ENCODE measurements at regions not wholly inside any gene's neighbourhood (a gene's known extent, or its start where the extent isn't known, plus 50 kb on each side); places are given as distances from the start of the nearest gene placed in this dataset.

DNA sequence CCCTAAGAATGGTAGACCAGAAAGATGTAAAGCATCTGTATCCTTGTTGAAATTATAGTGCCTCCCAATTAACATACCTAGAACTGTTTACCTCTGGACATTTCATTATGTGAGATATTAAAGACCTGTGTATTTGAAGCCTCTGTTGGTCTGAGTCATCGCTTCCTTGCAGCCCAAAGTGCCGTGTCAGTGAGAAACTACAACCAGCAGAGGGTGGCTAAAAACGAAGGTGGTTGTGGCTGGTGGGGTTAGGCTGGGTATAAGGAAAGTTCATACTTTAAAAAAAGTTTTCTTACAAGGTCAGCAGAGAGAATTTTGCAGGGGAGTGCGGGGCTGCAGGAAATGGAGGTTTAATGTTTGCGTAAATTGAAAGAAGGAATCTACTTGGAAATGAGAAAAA, 290.7 kb downstream of the TMEM114 start:
- H3K9me3 ChIP-seq, result no peaks in the 10 kb centered on the region
- TF ChIP-seq, protein P1, sequence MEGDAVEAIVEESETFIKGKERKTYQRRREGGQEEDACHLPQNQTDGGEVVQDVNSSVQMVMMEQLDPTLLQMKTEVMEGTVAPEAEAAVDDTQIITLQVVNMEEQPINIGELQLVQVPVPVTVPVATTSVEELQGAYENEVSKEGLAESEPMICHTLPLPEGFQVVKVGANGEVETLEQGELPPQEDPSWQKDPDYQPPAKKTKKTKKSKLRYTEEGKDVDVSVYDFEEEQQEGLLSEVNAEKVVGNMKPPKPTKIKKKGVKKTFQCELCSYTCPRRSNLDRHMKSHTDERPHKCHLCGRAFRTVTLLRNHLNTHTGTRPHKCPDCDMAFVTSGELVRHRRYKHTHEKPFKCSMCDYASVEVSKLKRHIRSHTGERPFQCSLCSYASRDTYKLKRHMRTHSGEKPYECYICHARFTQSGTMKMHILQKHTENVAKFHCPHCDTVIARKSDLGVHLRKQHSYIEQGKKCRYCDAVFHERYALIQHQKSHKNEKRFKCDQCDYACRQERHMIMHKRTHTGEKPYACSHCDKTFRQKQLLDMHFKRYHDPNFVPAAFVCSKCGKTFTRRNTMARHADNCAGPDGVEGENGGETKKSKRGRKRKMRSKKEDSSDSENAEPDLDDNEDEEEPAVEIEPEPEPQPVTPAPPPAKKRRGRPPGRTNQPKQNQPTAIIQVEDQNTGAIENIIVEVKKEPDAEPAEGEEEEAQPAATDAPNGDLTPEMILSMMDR (IDR thresholded peaks at IDR 0.05; ENCODE audit: low read depth, low read length), result no peak
- no peak for DNase-seq

DNA sequence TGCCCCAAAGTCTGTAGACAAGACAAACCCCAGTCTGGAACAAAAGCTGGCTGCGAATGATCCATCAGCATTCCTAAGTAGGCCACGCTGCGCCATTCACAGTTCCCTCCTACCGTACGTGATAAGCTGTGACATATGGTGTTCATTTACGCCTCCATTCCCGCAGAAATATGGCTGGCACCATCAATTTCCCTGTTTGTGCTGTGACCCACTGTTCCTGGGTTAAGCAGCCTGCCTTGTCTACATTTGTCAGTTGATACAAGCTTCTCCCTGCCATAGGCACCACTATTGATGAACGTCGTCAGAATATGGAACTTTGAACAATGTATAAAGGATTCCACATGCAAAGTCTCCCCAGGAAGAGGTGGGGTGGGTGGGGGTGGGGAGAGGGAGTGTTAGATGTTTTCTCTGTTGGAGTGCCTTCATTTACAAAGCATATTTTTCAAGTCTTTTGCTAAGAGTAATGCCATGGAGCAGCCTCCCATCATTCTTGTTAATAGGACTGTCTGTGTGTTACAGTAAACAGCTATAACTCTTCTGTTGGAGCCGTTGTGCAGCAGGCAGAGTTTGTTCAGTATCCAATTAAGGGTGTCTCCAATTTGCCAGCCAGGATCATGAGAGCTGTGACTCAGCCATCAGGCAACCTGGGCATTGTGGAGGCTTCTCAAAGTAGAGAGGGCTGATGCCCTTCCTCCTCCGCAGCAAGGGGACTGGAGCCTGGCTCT, 294.6 kb downstream of the TMEM114 start:
- no peaks in the 10 kb centered on the region for H3K27me3 ChIP-seq
- no peaks in the 10 kb centered on the region for H3K4me1 ChIP-seq
- no peak for DNase-seq
- no peaks in the 10 kb centered on the region for H3K36me3 ChIP-seq
- no peak overlapping the region for H3K4me3 ChIP-seq (ENCODE audit: low read depth, low read length)
- TF ChIP-seq, protein P1 (IDR thresholded peaks at IDR 0.05; ENCODE audit: low read depth, low read length), result no peak
- no peaks in the 10 kb centered on the region for H3K9me3 ChIP-seq

More for the DNA sequence above, 290.7 kb downstream of the TMEM114 start:
- Histone ChIP-seq H3K36me3 (no peaks in the 10 kb centered on the region), H3K4me1 (no peaks in the 10 kb centered on the region), H3K4me3 (ENCODE audit: low read depth, low read length) (no peak overlapping the region), H3K27me3 (no peaks in the 10 kb centered on the region)

DNA sequence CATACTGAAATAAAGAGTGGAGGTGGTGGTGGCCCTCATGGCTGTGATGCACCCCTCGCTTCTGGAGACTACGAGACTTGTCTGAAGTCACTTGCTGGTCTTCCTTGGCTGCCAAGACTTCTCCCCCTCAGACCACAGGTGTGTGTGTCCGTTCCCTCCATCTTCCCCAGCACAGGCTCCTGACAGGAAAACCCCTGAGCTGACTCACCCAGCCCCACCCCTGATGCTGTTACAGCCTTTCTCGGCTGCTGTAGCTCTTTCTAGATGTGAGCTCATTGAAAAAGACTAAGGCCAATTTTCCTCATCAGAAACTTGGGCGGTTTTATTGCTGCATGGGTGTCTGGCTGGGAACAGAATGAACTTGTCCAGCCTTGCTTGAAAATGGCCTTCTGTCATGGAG, 296.9 kb downstream of the TMEM114 start:
- no peaks in the 10 kb centered on the region for H3K9me3 ChIP-seq
- no peak for DNase-seq
- H3K36me3 ChIP-seq, result no peaks in the 10 kb centered on the region
- TF ChIP-seq, protein P1 (IDR thresholded peaks at IDR 0.05; ENCODE audit: low read depth, low read length), result no peak
- no peaks in the 10 kb centered on the region for H3K27me3 ChIP-seq
- H3K4me1 ChIP-seq, result no peaks in the 10 kb centered on the region
- H3K4me3 ChIP-seq (ENCODE audit: low read depth, low read length), result no peak overlapping the region

DNA sequence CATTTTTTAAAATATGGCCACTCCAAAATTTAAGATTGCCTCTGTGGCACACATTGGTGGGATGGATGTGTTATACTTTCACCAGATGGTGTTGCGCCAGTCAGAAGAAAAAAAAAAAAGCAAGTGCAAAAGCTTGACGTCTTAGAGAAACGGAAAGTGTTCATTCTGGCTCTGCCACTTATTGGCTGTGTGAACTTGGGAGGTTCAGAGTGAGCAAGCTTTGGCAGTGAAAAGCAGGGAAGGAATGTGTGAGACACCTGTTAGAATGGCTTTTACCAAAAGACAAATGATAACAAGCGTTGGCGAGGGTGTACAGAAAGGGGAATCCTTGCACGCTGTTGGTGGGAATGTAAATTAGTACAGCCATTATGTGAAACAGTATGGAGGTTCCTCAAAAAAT, 298.0 kb downstream of the TMEM114 start:
- no peak overlapping the region for H3K4me3 ChIP-seq (ENCODE audit: low read depth, low read length)
- H3K27me3 ChIP-seq, result no peaks in the 10 kb centered on the region
- no peak for DNase-seq
- TF ChIP-seq, protein P1 (IDR thresholded peaks at IDR 0.05; ENCODE audit: low read depth, low read length), result no peak
- H3K9me3 ChIP-seq, result no peaks in the 10 kb centered on the region
- no peaks in the 10 kb centered on the region for H3K36me3 ChIP-seq
- no peaks in the 10 kb centered on the region for H3K4me1 ChIP-seq

DNA sequence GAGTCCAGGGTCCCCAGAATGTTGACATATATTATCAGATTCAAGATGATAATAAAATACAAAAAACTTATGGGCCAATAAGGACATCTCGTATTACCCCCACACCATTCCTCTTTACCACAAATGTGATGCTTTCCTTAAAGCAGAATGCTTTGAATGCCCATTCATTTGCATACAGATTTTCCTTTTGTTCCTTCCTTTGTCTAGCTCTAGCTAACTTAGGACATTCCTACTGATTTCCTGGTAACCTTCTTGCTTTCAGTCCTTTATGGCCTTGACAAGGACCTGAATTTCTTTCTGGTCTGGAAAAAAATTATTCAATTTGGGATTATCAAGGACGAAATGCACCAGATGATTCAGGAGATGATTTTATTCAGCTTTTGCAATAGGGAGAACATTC, 304.0 kb downstream of the TMEM114 start:
- Histone ChIP-seq H3K36me3 (no peaks in the 10 kb centered on the region), H3K4me1 (no peaks in the 10 kb centered on the region), H3K4me3 (ENCODE audit: low read depth, low read length) (no peak overlapping the region), H3K9me3 (no peaks in the 10 kb centered on the region), H3K27me3 (no peaks in the 10 kb centered on the region)
- TF ChIP-seq, protein P1 (IDR thresholded peaks at IDR 0.05; ENCODE audit: low read depth, low read length), result no peak
- no peak for DNase-seq

DNA sequence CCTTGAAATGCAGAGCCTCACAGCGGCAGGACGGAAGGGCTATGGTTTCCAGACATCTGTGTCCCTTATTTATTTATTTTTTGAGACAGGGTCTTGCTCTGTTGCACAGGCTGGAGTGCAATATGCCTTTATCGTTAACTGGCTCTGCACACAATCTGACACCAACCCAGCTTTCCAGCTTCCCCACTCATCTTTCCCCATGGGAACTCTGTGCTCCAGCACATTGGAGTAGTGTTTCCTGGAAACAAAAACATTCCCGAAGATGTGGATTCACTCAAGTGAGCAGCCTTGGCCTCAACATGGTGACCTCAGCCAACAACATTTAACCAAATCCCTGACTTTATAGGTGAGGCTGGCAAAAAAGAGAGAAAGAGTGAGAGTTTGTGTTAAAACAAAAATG, 307.1 kb downstream of the TMEM114 start:
- DNase-seq, result no peak
- Histone ChIP-seq H3K4me1 (no peaks in the 10 kb centered on the region), H3K36me3 (no peaks in the 10 kb centered on the region), H3K9me3 (no peaks in the 10 kb centered on the region), H3K4me3 (ENCODE audit: low read depth, low read length) (no peak overlapping the region), H3K27me3 (no peaks in the 10 kb centered on the region)
- TF ChIP-seq, protein P1 (IDR thresholded peaks at IDR 0.05; ENCODE audit: low read depth, low read length), result no peak

Data from BE2C (cell line).